ENCODE measurements at regions not wholly inside any gene's neighbourhood (a gene's known extent, or its start where the extent isn't known, plus 50 kb on each side); places are given as distances from the start of the nearest gene placed in this dataset.

DNA sequence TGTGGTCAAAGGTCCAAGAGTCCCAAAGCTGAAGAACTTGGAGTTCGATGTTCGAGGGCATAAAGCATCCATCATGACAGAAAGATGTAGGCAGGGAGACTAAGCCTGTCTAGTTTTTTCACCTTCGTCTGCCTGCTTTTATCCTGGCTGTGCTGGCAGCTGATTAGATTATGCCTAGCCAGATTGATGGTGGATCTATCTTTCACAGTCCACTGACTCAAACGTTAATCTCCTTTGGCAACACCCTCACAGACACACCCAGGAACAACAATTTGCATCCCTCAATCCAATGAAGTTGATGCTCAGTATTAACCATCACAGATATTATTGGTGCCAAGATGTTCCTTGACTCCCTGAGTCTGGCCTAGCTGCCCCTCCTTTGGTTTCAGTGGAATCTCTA lies 530.8 kb upstream of the CLINT1 start:
- FAIRE-seq (no peak), DNase-seq (ENCODE audit: low read depth, low spot score) (no peak)
- TF ChIP-seq, protein P1, sequence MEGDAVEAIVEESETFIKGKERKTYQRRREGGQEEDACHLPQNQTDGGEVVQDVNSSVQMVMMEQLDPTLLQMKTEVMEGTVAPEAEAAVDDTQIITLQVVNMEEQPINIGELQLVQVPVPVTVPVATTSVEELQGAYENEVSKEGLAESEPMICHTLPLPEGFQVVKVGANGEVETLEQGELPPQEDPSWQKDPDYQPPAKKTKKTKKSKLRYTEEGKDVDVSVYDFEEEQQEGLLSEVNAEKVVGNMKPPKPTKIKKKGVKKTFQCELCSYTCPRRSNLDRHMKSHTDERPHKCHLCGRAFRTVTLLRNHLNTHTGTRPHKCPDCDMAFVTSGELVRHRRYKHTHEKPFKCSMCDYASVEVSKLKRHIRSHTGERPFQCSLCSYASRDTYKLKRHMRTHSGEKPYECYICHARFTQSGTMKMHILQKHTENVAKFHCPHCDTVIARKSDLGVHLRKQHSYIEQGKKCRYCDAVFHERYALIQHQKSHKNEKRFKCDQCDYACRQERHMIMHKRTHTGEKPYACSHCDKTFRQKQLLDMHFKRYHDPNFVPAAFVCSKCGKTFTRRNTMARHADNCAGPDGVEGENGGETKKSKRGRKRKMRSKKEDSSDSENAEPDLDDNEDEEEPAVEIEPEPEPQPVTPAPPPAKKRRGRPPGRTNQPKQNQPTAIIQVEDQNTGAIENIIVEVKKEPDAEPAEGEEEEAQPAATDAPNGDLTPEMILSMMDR (optimal IDR thresholded peaks at IDR 0.05 in 1 of 3, IDR thresholded peaks at IDR 0.05 in 1 of 3, conservative IDR thresholded peaks at IDR 0.05 in 1 of 3; ENCODE audit: extremely low read depth in 1 of 3, insufficient read depth in 2 of 3, low read length in 3 of 3): no peak
- no peak for TF ChIP-seq EZH2 (IDR thresholded peaks at IDR 0.05; ENCODE audit: low read length)
- Histone ChIP-seq H3K4me2 (ENCODE audit: control insufficient read depth, extremely low read depth, insufficient read depth, low read depth, low read length) (no peak overlapping the region), H3K79me2 (ENCODE audit: control insufficient read depth, insufficient read depth, low read length) (no peaks in the 10 kb centered on the region), H3K9me3 (ENCODE audit: control insufficient read depth, low read depth, low read length) (no peaks in the 10 kb centered on the region), H3K27me3 (ENCODE audit: control insufficient read depth, extremely low read depth, insufficient read depth, low read length) (no peaks in the 10 kb centered on the region), H3K4me3 (ENCODE audit: control insufficient read depth in 2 of 3, extremely low read depth in 1 of 3, insufficient read depth in 2 of 3, low read depth in 1 of 3, low read length in 3 of 3) (no peak overlapping the region), H2AFZ (ENCODE audit: control insufficient read depth, low read length) (no peak overlapping the region), H3K9ac (ENCODE audit: control insufficient read depth, extremely low read depth, insufficient read depth, low read length) (no peak overlapping the region), H3K36me3 (ENCODE audit: control insufficient read depth in 2 of 2, extremely low read depth in 1 of 2, insufficient read depth in 2 of 2, low read length in 2 of 2) (no peaks in the 10 kb centered on the region), H3K4me1 (ENCODE audit: control insufficient read depth, extremely low read depth, insufficient read depth, low read length) (peaks cover 10% of the 10 kb centered on the region), H4K20me1 (ENCODE audit: control insufficient read depth, extremely low read depth, insufficient read depth, low read length) (no peaks in the 10 kb centered on the region), H3K27ac (ENCODE audit: control insufficient read depth, insufficient read depth, low read length) (no peak overlapping the region), H3K9me1 (ENCODE audit: control insufficient read depth, extremely low read depth, insufficient read depth, low read length) (no peaks in the 10 kb centered on the region)
- dilution Hi-C loops (cut with MboI; ENCODE audit: extremely low pct_ligation_motif_present, low sequenced_read_pairs): no loop called here

DNA sequence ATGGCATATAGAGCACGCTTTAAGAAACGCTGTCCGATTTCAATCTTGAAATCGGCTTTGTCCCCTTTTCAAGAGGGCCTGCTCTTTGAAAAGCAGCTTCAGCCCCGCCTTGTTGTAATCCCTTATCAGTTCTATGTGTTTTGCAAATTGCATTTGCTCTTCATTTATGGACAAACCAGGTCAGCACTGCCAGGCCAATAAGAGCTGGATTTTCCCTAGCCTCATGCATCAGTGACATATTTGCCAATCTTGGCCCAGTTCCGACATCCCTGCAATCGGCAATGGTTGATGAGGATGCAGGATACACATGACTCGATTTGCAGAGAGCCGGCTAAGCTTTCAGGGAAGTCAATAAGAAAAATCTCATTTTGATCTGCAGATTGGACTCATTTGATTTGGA lies 529.1 kb upstream of the CLINT1 start:
- H3K79me2 ChIP-seq (ENCODE audit: control insufficient read depth, insufficient read depth, low read length): no peaks in the 10 kb centered on the region
- dilution Hi-C loops (cut with MboI; ENCODE audit: extremely low pct_ligation_motif_present, low sequenced_read_pairs): no loop called here
- no peaks in the 10 kb centered on the region for H3K36me3 ChIP-seq (ENCODE audit: control insufficient read depth in 2 of 2, extremely low read depth in 1 of 2, insufficient read depth in 2 of 2, low read length in 2 of 2)
- no peak overlapping the region for H3K9ac ChIP-seq (ENCODE audit: control insufficient read depth, extremely low read depth, insufficient read depth, low read length)
- H3K4me1 ChIP-seq (ENCODE audit: control insufficient read depth, extremely low read depth, insufficient read depth, low read length): peaks cover 26% of the 10 kb centered on the region
- H3K9me3 ChIP-seq (ENCODE audit: control insufficient read depth, low read depth, low read length): no peaks in the 10 kb centered on the region
- no peaks in the 10 kb centered on the region for H3K27me3 ChIP-seq (ENCODE audit: control insufficient read depth, extremely low read depth, insufficient read depth, low read length)
- H3K27ac ChIP-seq (ENCODE audit: control insufficient read depth, insufficient read depth, low read length): no peak overlapping the region
- no peak for FAIRE-seq
- H3K9me1 ChIP-seq (ENCODE audit: control insufficient read depth, extremely low read depth, insufficient read depth, low read length): no peaks in the 10 kb centered on the region
- H3K4me3 ChIP-seq (ENCODE audit: control insufficient read depth in 2 of 3, extremely low read depth in 1 of 3, insufficient read depth in 2 of 3, low read depth in 1 of 3, low read length in 3 of 3): no peak overlapping the region
- no peak overlapping the region for H2AFZ ChIP-seq (ENCODE audit: control insufficient read depth, low read length)
- no peak for DNase-seq (ENCODE audit: low read depth, low spot score)
- H4K20me1 ChIP-seq (ENCODE audit: control insufficient read depth, extremely low read depth, insufficient read depth, low read length): no peaks in the 10 kb centered on the region
- H3K4me2 ChIP-seq (ENCODE audit: control insufficient read depth, extremely low read depth, insufficient read depth, low read depth, low read length): no peak overlapping the region
- TF ChIP-seq, protein P1 (optimal IDR thresholded peaks at IDR 0.05 in 1 of 3, IDR thresholded peaks at IDR 0.05 in 1 of 3, conservative IDR thresholded peaks at IDR 0.05 in 1 of 3; ENCODE audit: extremely low read depth in 1 of 3, insufficient read depth in 2 of 3, low read length in 3 of 3): no peak
- TF ChIP-seq EZH2 (IDR thresholded peaks at IDR 0.05; ENCODE audit: low read length): no peak

All from keratinocyte (primary cell).